ENCODE measurements at regions not wholly inside any gene's neighbourhood (a gene's known extent, or its start where the extent isn't known, plus 50 kb on each side); places are given as distances from the start of the nearest gene placed in this dataset.

- Histone ChIP-seq H3K4me3 (ENCODE audit: low read depth, low read length) (no peak overlapping the region), H3K4me1 (ENCODE audit: control insufficient read depth, insufficient read depth, low read length) (no peaks in the 10 kb centered on the region), H3K9me3 (ENCODE audit: control insufficient read depth, insufficient read depth, low read depth, low read length) (no peaks in the 10 kb centered on the region), H3K27ac (ENCODE audit: extremely low read depth, low read depth, low read length) (no peak overlapping the region), H3K36me3 (ENCODE audit: control insufficient read depth in 2 of 2, insufficient read depth in 1 of 2, low read length in 2 of 2) (no peaks in the 10 kb centered on the region)
- POLR2A ChIA-PET = no interaction called here
- CTCF ChIA-PET = no interaction called here
- TF ChIP-seq ZBTB7A (tag by site-specific recombination; IDR thresholded peaks at IDR 0.05; ENCODE audit: low read depth) (no peak), SCRT2 (tag by site-specific recombination; IDR thresholded peaks at IDR 0.05) (no peak), GLIS2 (tag by site-specific recombination; IDR thresholded peaks at IDR 0.05) (no peak), ZNF585B (tag by site-specific recombination; IDR thresholded peaks at IDR 0.05) (no peak), ZNF121 (tag by site-specific recombination; IDR thresholded peaks at IDR 0.05) (no peak), ZNF600 (tag by site-specific recombination; IDR thresholded peaks at IDR 0.05) (no peak), ZNF114 (tag by site-specific recombination; IDR thresholded peaks at IDR 0.05) (no peak), PRDM1 (tag by site-specific recombination; IDR thresholded peaks at IDR 0.05) (no peak), EGR2 (tag by site-specific recombination; IDR thresholded peaks at IDR 0.05; ENCODE audit: low read depth) (no peak), ZNF626 (tag by site-specific recombination; IDR thresholded peaks at IDR 0.05) (no peak), ZBTB21 (tag by site-specific recombination; IDR thresholded peaks at IDR 0.05) (no peak), ZNF433 (tag by site-specific recombination; IDR thresholded peaks at IDR 0.05; ENCODE audit: low read depth) (no peak), ZNF768 (tag by site-specific recombination; IDR thresholded peaks at IDR 0.05) (no peak), ZNF473 (tag by site-specific recombination; IDR thresholded peaks at IDR 0.05) (no peak)
- TF ChIP-seq, protein P1, sequence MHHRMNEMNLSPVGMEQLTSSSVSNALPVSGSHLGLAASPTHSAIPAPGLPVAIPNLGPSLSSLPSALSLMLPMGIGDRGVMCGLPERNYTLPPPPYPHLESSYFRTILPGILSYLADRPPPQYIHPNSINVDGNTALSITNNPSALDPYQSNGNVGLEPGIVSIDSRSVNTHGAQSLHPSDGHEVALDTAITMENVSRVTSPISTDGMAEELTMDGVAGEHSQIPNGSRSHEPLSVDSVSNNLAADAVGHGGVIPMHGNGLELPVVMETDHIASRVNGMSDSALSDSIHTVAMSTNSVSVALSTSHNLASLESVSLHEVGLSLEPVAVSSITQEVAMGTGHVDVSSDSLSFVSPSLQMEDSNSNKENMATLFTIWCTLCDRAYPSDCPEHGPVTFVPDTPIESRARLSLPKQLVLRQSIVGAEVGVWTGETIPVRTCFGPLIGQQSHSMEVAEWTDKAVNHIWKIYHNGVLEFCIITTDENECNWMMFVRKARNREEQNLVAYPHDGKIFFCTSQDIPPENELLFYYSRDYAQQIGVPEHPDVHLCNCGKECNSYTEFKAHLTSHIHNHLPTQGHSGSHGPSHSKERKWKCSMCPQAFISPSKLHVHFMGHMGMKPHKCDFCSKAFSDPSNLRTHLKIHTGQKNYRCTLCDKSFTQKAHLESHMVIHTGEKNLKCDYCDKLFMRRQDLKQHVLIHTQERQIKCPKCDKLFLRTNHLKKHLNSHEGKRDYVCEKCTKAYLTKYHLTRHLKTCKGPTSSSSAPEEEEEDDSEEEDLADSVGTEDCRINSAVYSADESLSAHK (tag by site-specific recombination; IDR thresholded peaks at IDR 0.05) = no peak
- TF ChIP-seq, protein P2, sequence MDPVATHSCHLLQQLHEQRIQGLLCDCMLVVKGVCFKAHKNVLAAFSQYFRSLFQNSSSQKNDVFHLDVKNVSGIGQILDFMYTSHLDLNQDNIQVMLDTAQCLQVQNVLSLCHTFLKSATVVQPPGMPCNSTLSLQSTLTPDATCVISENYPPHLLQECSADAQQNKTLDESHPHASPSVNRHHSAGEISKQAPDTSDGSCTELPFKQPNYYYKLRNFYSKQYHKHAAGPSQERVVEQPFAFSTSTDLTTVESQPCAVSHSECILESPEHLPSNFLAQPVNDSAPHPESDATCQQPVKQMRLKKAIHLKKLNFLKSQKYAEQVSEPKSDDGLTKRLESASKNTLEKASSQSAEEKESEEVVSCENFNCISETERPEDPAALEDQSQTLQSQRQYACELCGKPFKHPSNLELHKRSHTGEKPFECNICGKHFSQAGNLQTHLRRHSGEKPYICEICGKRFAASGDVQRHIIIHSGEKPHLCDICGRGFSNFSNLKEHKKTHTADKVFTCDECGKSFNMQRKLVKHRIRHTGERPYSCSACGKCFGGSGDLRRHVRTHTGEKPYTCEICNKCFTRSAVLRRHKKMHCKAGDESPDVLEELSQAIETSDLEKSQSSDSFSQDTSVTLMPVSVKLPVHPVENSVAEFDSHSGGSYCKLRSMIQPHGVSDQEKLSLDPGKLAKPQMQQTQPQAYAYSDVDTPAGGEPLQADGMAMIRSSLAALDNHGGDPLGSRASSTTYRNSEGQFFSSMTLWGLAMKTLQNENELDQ (tag by site-specific recombination; IDR thresholded peaks at IDR 0.05; ENCODE audit: low read depth) = no peak
- TF ChIP-seq, protein P3, sequence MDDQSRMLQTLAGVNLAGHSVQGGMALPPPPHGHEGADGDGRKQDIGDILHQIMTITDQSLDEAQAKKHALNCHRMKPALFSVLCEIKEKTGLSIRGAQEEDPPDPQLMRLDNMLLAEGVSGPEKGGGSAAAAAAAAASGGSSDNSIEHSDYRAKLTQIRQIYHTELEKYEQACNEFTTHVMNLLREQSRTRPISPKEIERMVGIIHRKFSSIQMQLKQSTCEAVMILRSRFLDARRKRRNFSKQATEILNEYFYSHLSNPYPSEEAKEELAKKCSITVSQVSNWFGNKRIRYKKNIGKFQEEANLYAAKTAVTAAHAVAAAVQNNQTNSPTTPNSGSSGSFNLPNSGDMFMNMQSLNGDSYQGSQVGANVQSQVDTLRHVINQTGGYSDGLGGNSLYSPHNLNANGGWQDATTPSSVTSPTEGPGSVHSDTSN (CRISPR knock-in tag; IDR thresholded peaks at IDR 0.05) = no peak
Observed at GRCh38 chr16:79500286-79500685, 100.3 kb downstream of the MAF start.

DNA sequence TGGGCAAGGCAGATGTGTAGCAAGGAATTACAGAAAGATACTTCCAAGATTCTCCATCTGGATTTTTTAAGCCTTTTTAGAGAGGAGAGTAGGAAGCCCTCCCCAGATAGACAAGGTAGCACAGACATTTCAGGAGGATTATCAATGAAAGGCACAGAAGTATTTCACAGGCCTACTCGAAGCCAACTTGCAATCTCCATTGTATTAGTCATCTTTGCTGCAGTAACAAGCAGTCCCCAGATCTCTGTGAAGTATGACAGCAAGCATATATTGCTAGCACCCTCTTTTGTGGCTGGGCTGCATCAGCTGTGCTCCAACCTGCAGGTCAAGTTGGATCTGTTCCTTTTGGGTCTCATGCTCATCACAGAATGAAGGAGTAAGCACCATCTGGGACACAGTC lies 101.6 kb downstream of the MAF start:
- CTCF ChIA-PET = no interaction called here
- H3K36me3 ChIP-seq (ENCODE audit: control insufficient read depth in 2 of 2, insufficient read depth in 1 of 2, low read length in 2 of 2) = no peaks in the 10 kb centered on the region
- POLR2A ChIA-PET = no interaction called here
- H3K9me3 ChIP-seq (ENCODE audit: control insufficient read depth, insufficient read depth, low read depth, low read length) = no peaks in the 10 kb centered on the region
- no peak overlapping the region for H3K4me3 ChIP-seq (ENCODE audit: low read depth, low read length)
- H3K27ac ChIP-seq (ENCODE audit: extremely low read depth, low read depth, low read length) = no peak overlapping the region
- no peaks in the 10 kb centered on the region for H3K4me1 ChIP-seq (ENCODE audit: control insufficient read depth, insufficient read depth, low read length)
- TF ChIP-seq TRIM28 (IDR thresholded peaks at IDR 0.05; ENCODE audit: borderline replicate concordance, low read length) (no peak), PRDM1 (tag by site-specific recombination; IDR thresholded peaks at IDR 0.05) (no peak), OVOL3 (tag by site-specific recombination; IDR thresholded peaks at IDR 0.05) (no peak), SP7 (tag by site-specific recombination; IDR thresholded peaks at IDR 0.05) (no peak), BCL11B (tag by site-specific recombination; IDR thresholded peaks at IDR 0.05; ENCODE audit: low read depth) (no peak), ZNF114 (tag by site-specific recombination; IDR thresholded peaks at IDR 0.05) (no peak), ZNF549 (tag by site-specific recombination; IDR thresholded peaks at IDR 0.05) (no peak), ZNF398 (tag by site-specific recombination; IDR thresholded peaks at IDR 0.05) (no peak), ZNF155 (tag by site-specific recombination; IDR thresholded peaks at IDR 0.05) (no peak), ZNF677 (tag by site-specific recombination; IDR thresholded peaks at IDR 0.05) (no peak)
- TF ChIP-seq, protein P4, sequence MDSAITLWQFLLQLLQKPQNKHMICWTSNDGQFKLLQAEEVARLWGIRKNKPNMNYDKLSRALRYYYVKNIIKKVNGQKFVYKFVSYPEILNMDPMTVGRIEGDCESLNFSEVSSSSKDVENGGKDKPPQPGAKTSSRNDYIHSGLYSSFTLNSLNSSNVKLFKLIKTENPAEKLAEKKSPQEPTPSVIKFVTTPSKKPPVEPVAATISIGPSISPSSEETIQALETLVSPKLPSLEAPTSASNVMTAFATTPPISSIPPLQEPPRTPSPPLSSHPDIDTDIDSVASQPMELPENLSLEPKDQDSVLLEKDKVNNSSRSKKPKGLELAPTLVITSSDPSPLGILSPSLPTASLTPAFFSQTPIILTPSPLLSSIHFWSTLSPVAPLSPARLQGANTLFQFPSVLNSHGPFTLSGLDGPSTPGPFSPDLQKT (IDR thresholded peaks at IDR 0.05; ENCODE audit: borderline replicate concordance, low read depth, low read length) = no peak
- TF ChIP-seq, protein P5, sequence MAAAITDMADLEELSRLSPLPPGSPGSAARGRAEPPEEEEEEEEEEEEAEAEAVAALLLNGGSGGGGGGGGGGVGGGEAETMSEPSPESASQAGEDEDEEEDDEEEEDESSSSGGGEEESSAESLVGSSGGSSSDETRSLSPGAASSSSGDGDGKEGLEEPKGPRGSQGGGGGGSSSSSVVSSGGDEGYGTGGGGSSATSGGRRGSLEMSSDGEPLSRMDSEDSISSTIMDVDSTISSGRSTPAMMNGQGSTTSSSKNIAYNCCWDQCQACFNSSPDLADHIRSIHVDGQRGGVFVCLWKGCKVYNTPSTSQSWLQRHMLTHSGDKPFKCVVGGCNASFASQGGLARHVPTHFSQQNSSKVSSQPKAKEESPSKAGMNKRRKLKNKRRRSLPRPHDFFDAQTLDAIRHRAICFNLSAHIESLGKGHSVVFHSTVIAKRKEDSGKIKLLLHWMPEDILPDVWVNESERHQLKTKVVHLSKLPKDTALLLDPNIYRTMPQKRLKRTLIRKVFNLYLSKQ (tag by site-specific recombination; IDR thresholded peaks at IDR 0.05; ENCODE audit: borderline replicate concordance) = no peak

Data from HEK293 (cell line).